Testis (tissue), 2 donors: ENCODE measurements at regions not wholly inside any gene's neighbourhood (a gene's known extent, or its start where the extent isn't known, plus 50 kb on each side); places are given as distances from the start of the nearest gene placed in this dataset.

Experiments used
- DNase-seq: peaks from one replicate; pipeline ENCODE4 v3.0.0-alpha.2; 2019
- H3K27ac ChIP-seq, 2 donors: fragments of 200-600 bp; sonication (generic); one replicate each; pipeline ENCODE4 v1.5.1; 2019
- H3K27me3 ChIP-seq: fragments of 200-600 bp; sonication (generic); one replicate; pipeline ENCODE4 v1.5.1; 2019
- H3K36me3 ChIP-seq: fragments of 200-600 bp; sonication (generic); one replicate; pipeline ENCODE4 v1.5.1; 2017; ENCODE audit warnings: low read depth; ENCODE audit errors: missing control alignments
- H3K4me1 ChIP-seq: fragments of 200-600 bp; sonication (generic); one replicate; pipeline ENCODE4 v1.5.1; 2019
- H3K4me3 ChIP-seq, 2 donors: fragments of 200-600 bp; sonication (generic); one replicate each; pipeline ENCODE4 v1.5.1; 2017 to 2019
- H3K9me3 ChIP-seq: fragments of 200-600 bp; sonication (generic); one replicate; pipeline ENCODE4 v1.5.1; 2017
- POLR2A ChIP-seq: fragments of 450-650 bp; IDR thresholded peaks from one replicate; pipeline ENCODE4 v1.6.1; 2017; ENCODE audit warnings: antibody characterized with exemption, mild to moderate bottlenecking, moderate library complexity
- WGBS, 2 donors: methylation state at CpG; one replicate each; pipeline ENCODE4 v1.1.5; 2018; 5-methylcytosine and 5-hydroxymethylcytosine counted together
- intact Hi-C: fragments of 100-400 bp; cut with DNase I; formaldehyde crosslinking; loops from one replicate; pipeline ENCODE4 v1.15.1; 2023; ENCODE audit warnings: low total_unique reads
- TF ChIP-seq, protein P1 (sequence below), 3 experiments: fragments of 450-650 bp in 2 of 3; fragments of 200-600 bp in 1 of 3; sonication (generic) in 1 of 3; IDR thresholded peaks; one replicate each; pipeline ENCODE4 v1.5.1; 2016 to 2019; ENCODE audit warnings: antibody characterized with exemption in 3 of 3, mild to moderate bottlenecking in 2 of 3, moderate library complexity in 1 of 3

DNA sequence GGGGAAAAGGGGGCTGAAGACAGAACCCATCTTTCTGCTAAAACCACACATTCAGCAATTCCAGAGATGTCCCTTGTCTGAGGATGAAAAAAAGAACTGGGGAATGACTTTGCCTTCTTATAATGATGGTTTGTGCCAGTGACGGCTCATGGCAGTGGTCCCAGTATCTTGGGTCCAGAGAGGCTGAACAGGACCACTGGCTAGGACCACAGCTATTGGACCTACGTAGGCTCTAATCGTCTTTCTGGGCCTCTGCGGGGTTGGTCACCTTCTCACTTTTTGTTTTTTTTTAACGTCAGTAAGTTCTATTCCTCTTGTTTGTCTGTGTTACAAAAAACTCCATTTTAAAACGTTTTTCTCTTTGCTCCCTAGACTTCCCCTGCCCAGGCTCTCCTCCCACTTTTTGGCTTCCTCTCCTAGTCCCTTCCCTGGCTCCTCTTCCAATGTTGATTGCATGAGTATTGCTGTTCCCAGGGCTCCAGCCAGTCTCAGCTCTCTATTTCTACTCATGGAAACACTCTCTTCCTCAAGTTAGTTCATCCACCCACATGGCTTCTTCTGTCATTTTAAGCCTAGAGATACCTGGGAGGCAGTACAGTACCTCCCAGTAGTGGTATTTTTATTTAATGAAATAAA is 52.6 kb upstream of the STX18 start:
- no peaks in the 10 kb centered on the region for H3K27me3 ChIP-seq
- DNase-seq: no peak
- no peaks in the 10 kb centered on the region for H3K9me3 ChIP-seq
- no peak overlapping the region for H3K27ac ChIP-seq
- TF ChIP-seq, protein P1, sequence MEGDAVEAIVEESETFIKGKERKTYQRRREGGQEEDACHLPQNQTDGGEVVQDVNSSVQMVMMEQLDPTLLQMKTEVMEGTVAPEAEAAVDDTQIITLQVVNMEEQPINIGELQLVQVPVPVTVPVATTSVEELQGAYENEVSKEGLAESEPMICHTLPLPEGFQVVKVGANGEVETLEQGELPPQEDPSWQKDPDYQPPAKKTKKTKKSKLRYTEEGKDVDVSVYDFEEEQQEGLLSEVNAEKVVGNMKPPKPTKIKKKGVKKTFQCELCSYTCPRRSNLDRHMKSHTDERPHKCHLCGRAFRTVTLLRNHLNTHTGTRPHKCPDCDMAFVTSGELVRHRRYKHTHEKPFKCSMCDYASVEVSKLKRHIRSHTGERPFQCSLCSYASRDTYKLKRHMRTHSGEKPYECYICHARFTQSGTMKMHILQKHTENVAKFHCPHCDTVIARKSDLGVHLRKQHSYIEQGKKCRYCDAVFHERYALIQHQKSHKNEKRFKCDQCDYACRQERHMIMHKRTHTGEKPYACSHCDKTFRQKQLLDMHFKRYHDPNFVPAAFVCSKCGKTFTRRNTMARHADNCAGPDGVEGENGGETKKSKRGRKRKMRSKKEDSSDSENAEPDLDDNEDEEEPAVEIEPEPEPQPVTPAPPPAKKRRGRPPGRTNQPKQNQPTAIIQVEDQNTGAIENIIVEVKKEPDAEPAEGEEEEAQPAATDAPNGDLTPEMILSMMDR (IDR thresholded peaks at IDR 0.05): no peak
- no peak for TF ChIP-seq POLR2A
- intact Hi-C loops: no loop called here
- H3K36me3 ChIP-seq: no peaks in the 10 kb centered on the region
- no peak overlapping the region for H3K4me3 ChIP-seq
- 65 to 82% methylated on average over 6 of the region's 6 CpGs for WGBS, 2 donors
- no peaks in the 10 kb centered on the region for H3K4me1 ChIP-seq

DNA sequence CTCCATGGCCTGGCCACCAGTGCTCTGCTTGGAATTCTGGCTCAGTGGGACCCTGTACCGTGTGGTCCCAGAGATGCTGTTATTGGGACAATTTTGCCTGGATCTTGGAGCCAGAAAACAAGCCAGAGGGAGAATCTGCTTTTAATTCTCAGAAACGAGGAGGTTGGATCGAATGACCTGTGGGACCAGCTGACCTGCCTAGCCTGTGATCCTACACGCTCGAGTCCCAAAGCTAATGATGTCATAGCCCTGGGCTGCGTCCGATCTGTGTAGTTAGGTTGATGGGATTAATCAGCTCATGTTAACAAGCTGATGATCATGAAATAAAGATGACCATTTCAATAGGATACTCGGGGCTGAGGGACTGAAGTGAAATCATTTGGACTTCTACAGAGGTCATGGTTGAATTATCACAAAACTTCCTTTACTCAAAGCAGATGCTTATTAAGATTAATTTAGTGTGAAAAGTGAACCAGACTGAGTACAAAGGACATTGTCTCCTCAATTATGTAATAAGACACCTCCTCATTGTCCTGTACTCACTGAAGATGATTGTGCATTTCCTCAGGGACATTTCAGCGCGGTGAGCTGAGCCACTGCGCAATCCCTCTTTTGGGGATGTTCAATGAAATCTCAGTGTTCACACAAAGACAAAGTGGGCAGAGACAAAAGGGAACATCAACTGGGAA is 51.9 kb upstream of the STX18 start:
- intact Hi-C loops: no loop called here
- TF ChIP-seq POLR2A: no peak
- TF ChIP-seq, protein P1 (IDR thresholded peaks at IDR 0.05): no peak
- Histone ChIP-seq H3K27me3 (no peaks in the 10 kb centered on the region), H3K9me3 (no peaks in the 10 kb centered on the region), H3K4me3 (no peak overlapping the region), H3K4me1 (no peaks in the 10 kb centered on the region), H3K36me3 (no peaks in the 10 kb centered on the region), H3K27ac (no peak overlapping the region)
- 88 to 94% methylated on average over 11 of the region's 11 CpGs for WGBS, 2 donors
- no peak for DNase-seq

DNA sequence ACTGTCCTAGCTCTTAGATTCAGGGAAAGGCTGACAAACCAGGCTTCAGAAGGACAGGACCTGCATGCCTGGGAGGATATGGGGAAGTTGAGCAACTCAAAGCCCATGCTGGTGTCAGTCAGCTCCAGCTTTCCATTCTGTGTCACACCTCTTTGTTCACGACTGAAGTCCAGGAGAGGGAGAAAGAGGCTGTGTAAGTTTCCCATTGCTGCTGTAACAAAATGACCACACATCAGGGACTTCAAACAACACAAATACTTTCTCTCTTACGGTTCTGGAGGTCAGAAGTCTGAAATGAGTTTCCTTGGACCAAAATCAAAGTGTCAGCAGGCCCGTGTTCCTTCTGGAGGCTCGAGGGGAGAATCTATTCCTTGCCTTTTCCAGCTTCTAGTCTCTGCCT is 50.6 kb upstream of the STX18 start:
- no peaks in the 10 kb centered on the region for H3K9me3 ChIP-seq
- H3K27me3 ChIP-seq: no peaks in the 10 kb centered on the region
- no peak for TF ChIP-seq POLR2A
- TF ChIP-seq, protein P1 (IDR thresholded peaks at IDR 0.05): no peak
- 79 to 82% methylated on average over 4 of the region's 4 CpGs for WGBS, 2 donors
- intact Hi-C loops: no loop called here
- no peaks in the 10 kb centered on the region for H3K4me1 ChIP-seq
- H3K27ac ChIP-seq: no peak overlapping the region
- H3K4me3 ChIP-seq: no peak overlapping the region
- DNase-seq: no peak
- H3K36me3 ChIP-seq: no peaks in the 10 kb centered on the region
